ENCODE measurements at regions not wholly inside any gene's neighbourhood (a gene's known extent, or its start where the extent isn't known, plus 50 kb on each side); places are given as distances from the start of the nearest gene placed in this dataset.

GRCh38 chr1:229091721-229092136 lies 179.2 kb upstream of the RAB4A start:
- Mint-ChIP-seq H3K27ac (ENCODE audit: low read depth) (no peak overlapping the region), H3K36me3 (ENCODE audit: insufficient read depth) (no peaks in the 10 kb centered on the region), H3K4me1 (peaks cover 5% of the 10 kb centered on the region), H3K4me3 (no peak overlapping the region), H3K27me3 (peaks cover 14% of the 10 kb centered on the region), H3K9me3 (no peaks in the 10 kb centered on the region)
- DNase-seq (ENCODE audit: low spot score in 2 of 2) (no peak), ATAC-seq (replicated peaks; ENCODE audit: extremely low read depth, poor library complexity, severe bottlenecking) (no peak)

GRCh38 chr1:229092377-229093237 lies 178.3 kb upstream of the RAB4A start:
- Mint-ChIP-seq H3K4me1 (peaks cover 5% of the 10 kb centered on the region), H3K9me3 (no peaks in the 10 kb centered on the region), H3K27me3 (peaks cover 7% of the 10 kb centered on the region), H3K27ac (ENCODE audit: low read depth) (no peak overlapping the region), H3K36me3 (ENCODE audit: insufficient read depth) (no peaks in the 10 kb centered on the region), H3K4me3 (no peak overlapping the region)
- DNase-seq (ENCODE audit: low spot score in 2 of 2) (no peak), ATAC-seq (replicated peaks; ENCODE audit: extremely low read depth, poor library complexity, severe bottlenecking) (no peak)

DNA sequence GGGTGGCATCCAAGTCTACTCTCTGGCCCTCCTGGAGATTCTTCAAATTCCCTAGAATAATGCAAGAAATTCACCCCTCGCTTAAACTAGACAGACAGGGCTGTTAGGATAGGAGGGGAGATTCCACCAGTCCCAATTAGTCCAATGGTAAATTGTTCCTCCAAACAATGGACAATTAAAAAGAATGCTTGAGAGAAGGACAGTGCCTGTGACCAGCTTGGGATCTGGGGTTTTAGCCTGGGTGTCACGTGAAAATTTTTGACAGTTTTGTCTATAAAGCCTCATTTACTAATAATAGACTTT lies 177.7 kb upstream of the RAB4A start:
- no peak for ATAC-seq (replicated peaks; ENCODE audit: extremely low read depth, poor library complexity, severe bottlenecking)
- H3K36me3 Mint-ChIP-seq (ENCODE audit: insufficient read depth): no peaks in the 10 kb centered on the region
- H3K27me3 Mint-ChIP-seq: peaks cover 5% of the 10 kb centered on the region
- H3K4me3 Mint-ChIP-seq: no peak overlapping the region
- no peak for DNase-seq (ENCODE audit: low spot score in 2 of 2)
- peaks cover 5% of the 10 kb centered on the region for H3K4me1 Mint-ChIP-seq
- no peaks in the 10 kb centered on the region for H3K9me3 Mint-ChIP-seq
- no peak overlapping the region for H3K27ac Mint-ChIP-seq (ENCODE audit: low read depth)

GRCh38 chr1:229093609-229094336 lies 177.1 kb upstream of the RAB4A start:
- ATAC-seq (replicated peaks; ENCODE audit: extremely low read depth, poor library complexity, severe bottlenecking) (no peak), DNase-seq (ENCODE audit: low spot score in 2 of 2) (no peak)
- no peaks in the 10 kb centered on the region for H3K9me3 Mint-ChIP-seq
- H3K4me3 Mint-ChIP-seq: no peak overlapping the region
- peaks cover 5% of the 10 kb centered on the region for H3K4me1 Mint-ChIP-seq
- no peaks in the 10 kb centered on the region for H3K36me3 Mint-ChIP-seq (ENCODE audit: insufficient read depth)
- no peaks in the 10 kb centered on the region for H3K27me3 Mint-ChIP-seq
- no peak overlapping the region for H3K27ac Mint-ChIP-seq (ENCODE audit: low read depth)

DNA sequence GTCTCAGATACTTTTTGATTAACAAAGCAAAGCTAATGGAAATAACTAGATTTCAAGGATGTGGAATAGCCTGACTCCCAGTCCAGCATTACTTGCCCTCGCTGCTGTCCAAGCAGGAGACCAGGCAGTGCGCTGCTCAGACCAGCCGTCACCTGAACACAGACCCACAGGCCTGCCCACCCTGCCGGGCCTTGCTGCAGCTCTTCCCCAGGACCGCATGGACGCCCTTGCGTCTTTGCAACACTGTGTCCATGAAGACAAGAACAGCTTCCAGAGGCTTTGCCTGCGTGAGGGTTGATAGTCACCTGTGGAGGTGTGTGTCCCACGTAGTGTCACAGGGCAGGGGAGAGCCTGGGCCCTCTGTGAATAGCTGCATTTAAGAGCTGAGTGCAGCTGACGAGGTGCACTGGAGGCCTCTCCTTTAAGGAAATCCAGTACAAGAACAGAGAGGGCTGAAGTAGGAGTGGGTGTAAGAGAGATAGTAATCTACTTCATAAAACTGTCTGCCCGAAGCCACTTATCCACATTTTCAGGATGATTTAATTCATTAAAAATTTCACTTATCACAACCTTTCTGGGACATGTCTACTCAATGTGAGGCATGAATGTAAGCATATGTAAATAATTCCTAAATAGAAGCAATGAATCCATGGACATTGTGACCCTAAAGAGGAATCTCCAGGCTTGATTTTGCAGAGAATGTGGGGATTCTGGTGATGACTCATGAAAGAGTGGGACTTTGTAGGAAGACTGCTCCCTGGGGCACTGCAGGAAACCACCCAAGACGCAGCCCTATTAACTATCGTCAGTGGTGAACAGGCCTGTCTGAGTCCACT lies 176.2 kb upstream of the RAB4A start:
- Mint-ChIP-seq H3K27ac (ENCODE audit: low read depth) (no peak overlapping the region), H3K36me3 (ENCODE audit: insufficient read depth) (no peaks in the 10 kb centered on the region), H3K4me3 (no peak overlapping the region), H3K27me3 (no peaks in the 10 kb centered on the region), H3K4me1 (peaks cover 5% of the 10 kb centered on the region), H3K9me3 (no peaks in the 10 kb centered on the region)
- DNase-seq (ENCODE audit: low spot score in 2 of 2): no peak
- no peak for ATAC-seq (replicated peaks; ENCODE audit: extremely low read depth, poor library complexity, severe bottlenecking)

DNA sequence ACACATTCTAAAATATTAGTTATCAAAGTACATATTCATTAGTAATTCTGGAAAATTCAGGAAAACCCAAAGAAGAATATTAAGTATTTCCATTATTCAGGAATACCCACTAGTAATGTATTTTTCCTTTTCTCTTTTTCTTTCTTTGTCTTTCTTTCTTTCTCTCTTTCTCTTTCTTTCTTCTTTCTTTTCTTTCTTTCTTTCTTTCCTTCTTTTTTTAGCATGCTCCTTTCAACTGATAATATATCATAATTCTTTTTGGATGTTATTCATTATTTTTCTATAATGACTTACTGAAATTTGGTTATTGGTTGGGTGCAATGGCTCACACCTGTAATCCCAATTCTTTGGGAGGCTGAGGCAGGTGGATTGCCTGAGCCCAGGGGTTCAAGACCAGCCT lies 175.6 kb upstream of the RAB4A start:
- Mint-ChIP-seq H3K36me3 (ENCODE audit: insufficient read depth) (no peaks in the 10 kb centered on the region), H3K27me3 (no peaks in the 10 kb centered on the region), H3K4me3 (no peak overlapping the region), H3K9me3 (no peaks in the 10 kb centered on the region), H3K4me1 (peaks cover 5% of the 10 kb centered on the region), H3K27ac (ENCODE audit: low read depth) (no peak overlapping the region)
- DNase-seq (ENCODE audit: low spot score in 2 of 2) (no peak), ATAC-seq (replicated peaks; ENCODE audit: extremely low read depth, poor library complexity, severe bottlenecking) (no peak)

- Mint-ChIP-seq H3K4me3 (no peak overlapping the region), H3K27me3 (peaks cover 7% of the 10 kb centered on the region), H3K36me3 (ENCODE audit: insufficient read depth) (no peaks in the 10 kb centered on the region), H3K9me3 (no peaks in the 10 kb centered on the region), H3K4me1 (peaks cover 5% of the 10 kb centered on the region), H3K27ac (ENCODE audit: low read depth) (no peak overlapping the region)
- DNase-seq (ENCODE audit: low spot score in 2 of 2) (no peak), ATAC-seq (replicated peaks; ENCODE audit: extremely low read depth, poor library complexity, severe bottlenecking) (no peak)
Observed at GRCh38 chr1:229097356-229097755, 173.6 kb upstream of the RAB4A start.

DNA sequence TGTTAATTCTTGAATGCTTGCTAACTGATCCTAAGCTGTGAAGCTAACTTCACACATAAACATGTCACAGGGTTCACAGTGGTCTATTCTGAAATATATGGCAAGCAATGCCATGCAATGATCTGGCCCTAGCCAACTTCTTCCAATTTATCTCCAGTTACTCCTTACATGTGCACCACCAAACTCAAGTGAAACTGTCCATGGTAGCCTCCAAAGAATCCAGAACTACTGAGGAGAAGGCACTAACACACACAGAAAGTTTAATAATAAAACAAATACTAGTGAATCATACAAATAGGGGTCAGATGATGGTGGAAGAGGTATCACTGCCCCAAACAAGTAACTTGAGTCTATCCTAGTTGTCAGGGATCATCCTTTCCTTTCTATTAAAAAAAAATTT lies 172.6 kb upstream of the RAB4A start:
- H3K36me3 Mint-ChIP-seq (ENCODE audit: insufficient read depth): no peaks in the 10 kb centered on the region
- no peak overlapping the region for H3K4me3 Mint-ChIP-seq
- peaks cover 5% of the 10 kb centered on the region for H3K4me1 Mint-ChIP-seq
- H3K27me3 Mint-ChIP-seq: peaks cover 13% of the 10 kb centered on the region
- DNase-seq (ENCODE audit: low spot score in 2 of 2) (no peak), ATAC-seq (replicated peaks; ENCODE audit: extremely low read depth, poor library complexity, severe bottlenecking) (no peak)
- H3K27ac Mint-ChIP-seq (ENCODE audit: low read depth): no peak overlapping the region
- H3K9me3 Mint-ChIP-seq: no peaks in the 10 kb centered on the region

GRCh38 chr1:229098903-229099578 lies 171.9 kb upstream of the RAB4A start:
- no peak for ATAC-seq (replicated peaks; ENCODE audit: extremely low read depth, poor library complexity, severe bottlenecking)

GRCh38 chr1:229101011-229101871 lies 169.7 kb upstream of the RAB4A start:
- Mint-ChIP-seq H3K36me3 (ENCODE audit: insufficient read depth) (no peaks in the 10 kb centered on the region), H3K4me3 (no peak overlapping the region), H3K27me3 (peaks cover 13% of the 10 kb centered on the region), H3K9me3 (no peaks in the 10 kb centered on the region), H3K27ac (ENCODE audit: low read depth) (no peak overlapping the region), H3K4me1 (no peaks in the 10 kb centered on the region)
- no peak for ATAC-seq (replicated peaks; ENCODE audit: extremely low read depth, poor library complexity, severe bottlenecking)
- DNase-seq (ENCODE audit: low spot score in 2 of 2): no peak

More at GRCh38 chr1:229098903-229099578, 171.9 kb upstream of the RAB4A start:
- H3K4me1 Mint-ChIP-seq: peaks cover 2% of the 10 kb centered on the region
- no peaks in the 10 kb centered on the region for H3K36me3 Mint-ChIP-seq (ENCODE audit: insufficient read depth)
- no peak overlapping the region for H3K27ac Mint-ChIP-seq (ENCODE audit: low read depth)
- no peaks in the 10 kb centered on the region for H3K9me3 Mint-ChIP-seq
- peaks cover 13% of the 10 kb centered on the region for H3K27me3 Mint-ChIP-seq
- no peak for DNase-seq (ENCODE audit: low spot score in 2 of 2)
- H3K4me3 Mint-ChIP-seq: no peak overlapping the region

DNA sequence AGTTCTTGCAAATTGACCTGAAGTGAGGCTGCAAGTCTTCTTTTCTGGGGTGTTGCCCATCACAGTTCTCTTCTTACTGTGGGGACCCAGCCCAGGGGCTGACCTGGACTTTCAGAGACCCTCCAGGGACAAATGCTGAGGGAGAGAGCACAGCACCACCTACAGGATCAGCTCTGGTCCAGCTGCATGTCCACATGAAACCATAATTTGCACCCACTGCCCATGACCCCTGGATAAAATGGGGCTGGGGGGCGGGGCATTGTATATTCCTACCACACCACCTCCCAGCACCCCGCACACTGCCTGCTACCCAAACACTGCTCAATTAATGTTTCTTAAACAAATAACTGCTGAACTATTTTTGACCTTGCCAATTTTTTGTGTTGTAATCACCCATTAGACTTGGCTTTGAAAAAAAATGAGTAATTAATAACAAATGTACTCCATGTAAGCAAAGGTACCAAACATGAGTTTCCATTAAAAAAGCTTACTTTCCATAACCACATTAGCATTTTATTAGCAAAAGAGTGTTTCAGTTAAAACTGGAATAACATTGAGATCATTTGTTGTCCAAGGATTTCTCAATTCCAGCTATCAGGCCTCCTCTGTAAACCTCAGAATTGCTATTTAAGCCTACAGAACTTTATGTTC lies 168.0 kb upstream of the RAB4A start:
- Mint-ChIP-seq H3K4me3 (no peak overlapping the region), H3K9me3 (no peaks in the 10 kb centered on the region), H3K4me1 (no peaks in the 10 kb centered on the region), H3K36me3 (ENCODE audit: insufficient read depth) (peaks cover 1% of the 10 kb centered on the region), H3K27ac (ENCODE audit: low read depth) (no peak overlapping the region), H3K27me3 (peaks cover 24% of the 10 kb centered on the region)
- DNase-seq (ENCODE audit: low spot score in 2 of 2) (no peak), ATAC-seq (replicated peaks; ENCODE audit: extremely low read depth, poor library complexity, severe bottlenecking) (no peak)

All from central memory CD8-positive, alpha-beta T cell (primary cell).